NAMALWA (cell line): ENCODE measurements at regions not wholly inside any gene's neighbourhood (a gene's known extent, or its start where the extent isn't known, plus 50 kb on each side); places are given as distances from the start of the nearest gene placed in this dataset.
A peak's percentile ranks its signal among the peaks of the same experiment; 100 is the strongest.

Source experiments
- DNase-seq: peaks from one replicate; pipeline ENCODE4 v3.0.0-alpha.2; 2015; ENCODE audit warnings: low spot score

DNA sequence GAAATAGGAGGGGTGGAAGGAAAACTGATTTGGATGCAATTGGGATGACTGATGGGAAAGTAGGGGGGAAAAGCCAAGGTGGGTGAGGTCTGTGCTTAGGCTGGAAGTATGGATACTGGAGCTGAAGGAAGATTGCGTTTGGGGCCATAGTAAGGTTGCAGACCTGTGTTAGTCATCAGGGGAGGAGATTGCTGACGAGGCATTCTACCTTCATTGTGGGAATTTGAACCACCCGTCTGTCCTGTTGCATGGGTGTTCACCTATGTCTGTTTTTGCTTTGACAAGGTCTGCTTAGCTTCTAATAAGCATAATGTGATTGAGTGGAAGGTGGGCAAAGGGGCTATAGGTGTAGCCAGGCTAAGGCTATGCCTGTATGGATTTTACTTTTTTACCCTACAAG, 323.8 kb downstream of the BLID start:
- no peak for DNase-seq

DNA sequence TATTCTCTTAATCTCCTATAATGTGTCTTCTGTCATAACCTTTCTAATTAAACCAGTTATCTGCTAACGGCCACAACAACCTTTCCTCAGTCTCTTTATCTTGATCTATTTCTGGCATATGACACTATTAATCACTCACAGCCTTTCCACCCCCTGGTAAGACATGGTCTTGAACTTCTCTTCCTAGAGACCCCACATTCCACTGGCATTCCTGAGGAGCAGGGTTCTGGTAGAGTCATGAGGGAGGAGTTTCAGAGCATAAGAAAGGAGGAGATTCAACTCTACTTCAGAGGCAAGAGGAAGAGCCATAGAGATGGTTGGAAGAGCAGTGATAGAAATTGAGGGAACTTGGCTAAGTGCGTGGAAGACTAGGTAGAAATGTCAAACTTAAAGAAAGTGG, 325.6 kb downstream of the BLID start:
- DNase-seq: no peak

DNA sequence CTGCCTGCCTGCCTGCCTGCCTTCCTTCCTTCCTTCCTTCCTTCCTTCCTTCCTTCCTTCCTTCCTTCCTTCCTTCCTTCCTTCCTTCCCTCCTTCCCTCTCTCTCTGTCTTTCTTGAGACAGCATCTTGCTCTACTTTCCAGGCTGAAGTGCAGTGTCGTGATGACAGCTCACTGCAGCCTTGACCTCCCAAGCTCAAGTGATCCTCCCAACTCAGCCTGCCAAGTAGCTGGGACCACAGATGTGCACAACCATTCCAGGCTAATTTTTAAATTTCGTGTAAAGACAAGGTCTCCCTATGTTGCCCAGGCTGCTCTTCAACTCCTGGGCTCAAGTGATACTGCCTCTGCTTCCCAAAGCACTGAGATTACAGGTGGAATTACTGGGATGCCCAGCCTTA, 328.2 kb upstream of the SORL1-AS1 start:
- no peak for DNase-seq

DNA sequence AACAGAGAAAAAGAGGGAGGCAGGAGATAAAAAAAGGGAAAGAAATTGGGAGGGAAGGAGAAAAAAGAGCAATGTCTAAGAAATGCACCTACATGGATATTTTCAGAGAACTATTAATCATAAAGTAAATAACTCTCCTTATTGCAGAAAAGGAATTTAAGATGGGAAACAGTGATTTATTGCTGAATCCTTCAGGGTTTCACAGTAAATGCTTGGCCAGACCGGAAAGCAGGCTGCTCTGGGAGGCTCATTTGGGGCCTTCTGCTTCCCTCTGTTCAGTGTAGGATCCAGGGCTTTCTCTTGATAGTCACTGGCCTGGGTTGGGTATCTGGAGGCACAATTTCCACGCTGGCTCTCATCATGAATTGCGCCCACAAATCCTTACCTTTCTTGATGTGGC, 324.3 kb upstream of the SORL1-AS1 start:
- DNase-seq: no peak

DNA sequence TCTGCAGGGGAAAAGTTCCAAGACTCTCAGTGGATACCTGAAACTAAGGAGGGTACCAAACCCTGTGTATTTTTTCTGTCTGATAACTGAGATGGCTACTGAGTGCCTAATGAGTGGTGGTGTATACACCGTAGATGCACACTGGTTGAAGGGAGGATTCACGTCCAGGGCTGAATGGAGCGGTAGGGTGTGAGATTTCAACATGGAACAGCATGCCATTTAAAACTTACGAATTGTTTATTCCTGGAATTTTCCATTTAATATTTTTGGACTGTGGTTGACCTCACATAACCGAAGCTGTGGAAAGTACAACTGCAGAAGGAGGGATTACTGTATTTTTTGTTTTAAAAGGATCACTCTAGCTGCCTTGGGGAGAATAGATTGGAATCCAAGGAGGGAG, 322.5 kb upstream of the SORL1-AS1 start:
- DNase-seq: no peak

DNA sequence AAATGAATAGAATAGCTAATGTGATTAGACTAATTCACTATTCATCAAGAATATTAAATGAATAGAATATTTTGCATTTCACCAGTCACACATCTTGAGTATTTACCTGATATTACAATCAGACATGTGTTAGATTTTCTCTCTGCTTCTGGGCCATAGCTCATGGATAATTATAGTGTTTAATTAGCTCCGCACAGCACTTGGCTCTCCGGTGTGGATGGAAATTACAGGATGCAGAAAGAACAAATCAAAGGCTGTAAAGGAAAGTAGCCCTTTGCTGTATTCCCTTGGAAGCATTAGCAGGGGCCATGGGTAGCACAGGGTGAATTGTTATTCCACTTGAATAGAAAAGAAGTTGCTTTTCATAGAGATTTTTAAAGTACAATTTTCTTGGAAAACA, 320.3 kb upstream of the SORL1-AS1 start:
- DNase-seq: no peak

DNA sequence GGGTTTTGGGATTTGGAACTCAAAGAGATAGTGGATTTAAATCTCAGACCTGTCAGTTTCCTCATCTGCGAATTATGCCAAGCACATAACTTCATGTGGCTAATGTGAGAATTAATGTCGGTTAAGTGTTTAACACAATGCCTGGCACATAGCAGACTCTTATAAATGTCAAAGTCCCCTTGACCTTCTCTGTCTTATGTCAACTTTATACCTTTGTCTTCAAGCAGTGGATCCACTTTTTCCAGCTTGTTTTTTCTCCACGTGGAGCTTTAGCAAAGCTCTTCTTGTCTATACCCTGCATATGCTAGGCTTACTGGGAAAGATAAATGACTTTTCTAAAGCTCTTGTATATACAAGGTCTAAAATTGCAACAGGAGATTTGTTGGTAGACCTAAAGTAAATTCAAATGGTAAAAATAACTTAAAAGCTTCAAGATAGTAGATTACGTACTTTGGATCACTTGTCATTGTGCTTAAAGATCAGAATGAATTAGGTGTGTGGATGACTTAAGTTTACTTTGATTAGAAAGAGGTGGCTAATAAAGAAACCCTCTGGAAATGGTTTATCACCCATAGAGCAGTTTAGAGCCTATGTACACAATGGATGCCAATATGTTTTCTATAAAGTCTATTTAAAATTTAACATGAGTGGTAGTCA, 318.3 kb upstream of the SORL1-AS1 start:
- DNase-seq: no peak

DNA sequence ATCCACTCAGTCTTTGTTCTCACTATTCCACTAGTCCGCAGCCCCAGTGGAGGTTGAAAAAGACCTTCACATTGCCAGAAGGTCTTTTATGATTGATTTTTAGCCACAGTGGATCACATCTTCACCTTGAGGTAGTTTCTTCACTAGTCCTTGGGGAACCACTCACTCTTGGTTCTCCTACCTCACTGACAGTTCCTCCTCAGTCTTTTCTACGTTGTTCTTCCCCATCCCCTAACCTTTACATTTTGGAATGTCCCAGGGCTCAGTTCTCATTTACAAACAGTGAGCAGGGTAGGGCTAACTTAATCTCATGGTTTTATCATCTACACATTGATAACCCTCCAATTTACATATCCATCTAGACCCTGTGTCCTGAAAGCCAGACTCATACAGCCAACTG, 316.4 kb upstream of the SORL1-AS1 start:
- DNase-seq: no peak

DNA sequence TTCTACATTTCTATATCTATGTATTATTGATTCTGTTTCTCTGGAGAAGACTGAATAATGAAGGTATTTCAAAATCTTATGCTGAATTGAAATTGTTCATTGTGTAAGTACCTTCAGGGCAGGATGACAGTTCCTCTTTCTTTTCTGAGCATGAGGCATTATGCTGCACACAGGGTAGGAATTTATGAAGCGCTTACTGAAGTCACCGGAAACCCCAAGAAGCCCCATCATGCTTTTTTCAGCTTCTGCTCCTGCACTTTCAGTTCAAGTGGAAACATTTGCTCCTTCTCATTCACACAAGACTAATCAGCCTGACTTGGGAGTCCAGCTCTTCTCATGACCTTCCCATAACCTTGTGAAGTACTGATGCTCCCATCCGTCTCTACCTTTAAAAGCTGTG, 314.7 kb upstream of the SORL1-AS1 start:
- DNase-seq: no peak

DNA sequence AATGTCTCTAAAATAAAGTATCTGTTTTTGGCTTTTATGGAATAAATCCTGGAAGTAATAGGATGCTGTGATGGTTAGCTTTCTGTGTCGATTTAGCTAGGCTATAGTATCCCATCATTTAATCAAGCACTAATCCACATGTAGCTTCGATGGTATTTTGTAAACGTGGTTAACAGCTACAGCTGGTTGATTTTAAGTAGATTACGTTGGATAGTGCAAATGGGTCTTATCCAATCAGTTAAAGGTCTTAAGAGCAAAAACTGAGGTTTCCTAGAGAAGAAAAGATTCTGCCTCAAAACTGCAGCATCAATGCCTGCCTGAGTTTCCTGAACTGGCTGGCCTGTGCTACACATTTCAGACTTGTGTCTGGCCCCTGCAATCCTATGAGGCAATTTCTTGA, 314.2 kb upstream of the SORL1-AS1 start:
- no peak for DNase-seq

DNA sequence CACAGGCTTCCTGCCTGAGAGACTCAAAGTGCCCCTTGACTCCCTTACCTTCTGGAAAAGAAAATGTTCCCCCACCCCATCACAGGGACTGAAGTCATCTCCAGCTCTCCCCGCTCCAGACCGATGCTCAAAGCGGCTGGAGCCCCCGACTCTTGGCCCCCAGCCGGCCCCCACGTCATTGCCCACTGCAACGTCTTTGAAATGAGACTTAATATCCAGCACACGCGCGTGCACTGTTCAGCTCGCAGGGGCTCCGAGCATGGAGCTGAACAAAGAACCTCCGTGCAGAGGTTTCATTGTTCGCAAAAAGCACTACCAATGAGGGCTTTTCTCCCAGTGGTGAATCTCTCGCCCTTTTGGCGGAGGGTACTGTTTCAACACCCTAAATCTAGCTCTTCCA, 313.4 kb upstream of the SORL1-AS1 start:
- no peak for DNase-seq

DNA sequence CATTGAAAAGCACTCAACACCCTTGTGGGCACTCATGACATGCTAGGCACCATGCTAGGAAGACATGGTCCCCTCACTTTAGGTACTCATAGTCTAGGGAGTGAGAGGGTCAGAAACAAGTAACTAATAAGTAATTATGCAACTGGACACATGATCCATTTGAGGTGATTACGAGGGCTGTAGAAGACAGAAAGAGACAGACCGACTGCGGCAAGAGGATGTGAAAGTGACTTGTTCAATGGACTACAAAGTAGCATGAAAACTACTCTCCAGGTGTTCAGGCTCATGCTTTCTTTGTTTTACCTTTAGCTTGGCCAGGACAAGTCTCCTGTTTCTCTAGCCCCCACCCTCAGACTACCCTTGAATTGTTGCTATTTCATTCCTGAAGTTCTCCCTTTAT, 310.8 kb upstream of the SORL1-AS1 start:
- DNase-seq: peak; percentile 3

DNA sequence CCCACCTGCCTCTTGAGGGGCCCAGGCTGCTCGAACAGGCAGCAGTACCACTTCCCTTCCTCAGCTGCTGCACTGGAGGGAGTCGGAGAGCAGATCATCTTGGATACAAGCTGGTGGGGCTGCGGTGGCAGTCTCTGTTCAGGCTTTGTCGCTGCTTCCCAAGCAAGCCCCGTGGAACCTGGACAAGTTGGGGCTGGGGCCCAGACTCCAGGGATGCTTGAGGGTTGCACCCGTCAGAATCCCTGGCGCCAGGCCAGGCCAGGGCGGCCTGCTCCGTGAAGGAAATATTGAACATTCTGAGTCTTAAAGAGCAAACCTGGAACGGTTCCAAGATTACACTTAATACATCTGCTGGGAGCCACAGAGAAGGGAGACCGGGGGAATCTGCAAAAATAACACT, 310.1 kb upstream of the SORL1-AS1 start:
- no peak for DNase-seq

DNA sequence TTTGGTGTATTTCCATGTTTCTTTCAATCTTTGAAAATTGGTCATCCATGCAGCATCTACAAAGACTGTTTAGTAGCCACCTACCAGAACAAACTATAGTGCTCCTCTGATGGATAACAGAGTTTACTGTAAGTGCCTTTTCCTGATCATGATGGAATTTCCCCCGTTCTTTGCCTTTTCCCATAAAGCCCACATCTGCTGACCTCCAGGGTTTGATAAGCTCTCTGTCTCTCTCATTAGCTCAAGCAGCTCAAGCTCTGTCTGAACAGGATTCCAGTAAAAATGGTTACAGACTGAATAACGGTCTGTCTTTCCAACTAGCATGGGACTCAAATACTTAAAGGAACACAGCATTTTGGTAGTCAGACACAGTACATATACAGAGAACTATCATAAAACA, 308.4 kb upstream of the SORL1-AS1 start:
- DNase-seq: no peak

DNA sequence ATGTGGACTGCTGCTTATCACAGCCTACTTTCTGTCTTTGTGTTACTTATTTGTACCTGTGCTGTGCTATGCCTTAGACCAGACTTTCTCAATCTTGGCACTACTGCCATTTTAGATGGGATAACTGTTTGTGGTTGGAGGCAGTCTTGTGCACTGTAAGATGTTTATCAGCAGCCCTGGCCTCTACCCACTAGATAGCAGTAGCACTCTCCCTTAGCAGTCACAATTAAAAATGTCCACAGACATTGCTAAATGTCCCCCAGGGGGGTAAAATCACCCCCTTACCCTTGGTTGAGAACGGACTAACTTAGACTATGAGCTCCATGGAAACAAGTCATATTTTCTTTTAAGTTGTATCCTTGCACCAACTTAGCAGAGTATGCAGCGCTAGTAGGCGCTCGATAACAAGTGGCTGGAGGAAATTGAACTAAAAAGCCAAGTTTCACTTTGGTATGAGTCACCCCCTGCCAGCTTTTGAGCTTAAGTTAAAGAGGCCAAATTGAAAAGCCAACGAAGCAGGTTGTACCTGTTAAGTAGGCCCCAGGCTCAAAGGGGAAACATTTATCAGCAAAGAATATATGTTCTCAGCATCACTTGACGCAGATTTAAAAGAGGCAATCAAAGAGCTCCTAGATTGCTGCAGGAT, 304.8 kb upstream of the SORL1-AS1 start:
- DNase-seq: no peak

DNA sequence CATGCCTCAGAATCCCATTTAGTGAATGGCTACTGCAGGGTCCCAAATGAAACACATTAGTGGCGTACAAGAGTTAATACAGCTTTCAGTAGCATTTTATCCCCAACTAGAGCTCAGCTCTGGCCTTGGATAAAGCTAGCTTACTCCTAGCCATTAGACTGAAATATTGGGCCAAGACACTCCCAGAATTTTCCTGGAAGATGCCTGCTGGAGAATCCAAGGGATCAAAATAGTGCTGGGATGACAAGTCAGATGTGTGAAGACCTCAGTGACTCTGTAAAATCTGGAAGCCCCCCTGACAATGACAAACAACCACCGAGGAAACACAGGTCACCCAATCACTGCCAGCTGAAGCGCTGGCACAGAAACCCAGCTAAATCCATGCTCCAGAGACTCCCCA, 303.1 kb upstream of the SORL1-AS1 start:
- no peak for DNase-seq

DNA sequence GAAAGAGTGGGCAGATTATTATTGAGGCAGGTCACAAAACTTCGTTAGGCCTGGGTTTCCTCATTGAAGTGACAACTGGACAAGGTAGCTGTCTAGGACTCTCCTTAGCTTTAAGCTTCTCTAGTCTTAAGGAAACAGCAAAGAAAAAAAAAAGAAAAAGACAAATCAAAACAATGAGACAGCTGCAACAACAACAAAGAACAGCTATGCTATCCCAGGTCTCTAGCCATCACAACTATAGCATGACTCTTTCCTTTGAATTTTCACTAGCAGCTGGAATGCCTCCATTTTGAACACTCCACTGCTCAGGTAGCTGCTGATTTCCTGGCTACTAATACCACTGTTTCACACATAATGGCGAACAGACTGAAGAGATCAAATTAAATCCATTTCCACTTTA, 302.4 kb upstream of the SORL1-AS1 start:
- DNase-seq: no peak

DNA sequence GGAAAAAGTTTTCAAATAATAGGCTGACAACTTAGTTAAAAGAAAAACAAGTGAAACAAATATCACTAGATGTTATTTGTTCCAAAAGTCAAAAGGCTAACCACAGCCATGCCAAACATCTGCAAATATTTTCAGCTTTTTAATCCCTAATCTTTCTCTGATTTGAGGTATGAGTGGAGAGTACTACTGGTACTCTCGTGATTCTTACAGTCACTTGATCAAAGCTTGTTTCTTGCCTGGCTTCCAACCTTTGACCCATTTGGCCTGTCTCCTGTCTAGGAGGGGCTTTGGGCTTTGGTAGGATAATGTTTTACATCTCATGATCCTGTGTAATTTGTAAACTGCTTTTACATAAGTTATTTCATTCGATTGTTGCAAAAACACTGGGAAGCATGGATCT, 301.8 kb upstream of the SORL1-AS1 start:
- DNase-seq: no peak

DNA sequence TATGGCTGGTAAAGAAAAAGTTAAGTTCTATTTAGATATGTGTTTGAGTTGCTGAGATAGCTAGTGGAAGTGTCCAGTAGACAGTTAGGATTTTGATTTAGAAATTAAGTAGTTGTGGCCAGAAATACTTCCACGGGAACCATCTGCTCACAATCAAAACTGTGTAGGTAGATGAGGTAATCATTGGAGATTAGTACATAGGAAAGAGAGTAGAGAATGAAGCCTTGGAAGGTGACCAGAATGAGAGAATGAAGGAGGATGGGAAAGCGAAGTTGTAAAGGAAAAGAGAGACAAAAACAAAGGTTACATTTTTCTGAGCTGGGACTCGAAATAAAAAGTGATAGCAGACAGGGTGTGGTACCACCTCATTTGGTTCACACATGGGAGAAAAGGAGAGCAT, 296.9 kb upstream of the SORL1-AS1 start:
- no peak for DNase-seq

DNA sequence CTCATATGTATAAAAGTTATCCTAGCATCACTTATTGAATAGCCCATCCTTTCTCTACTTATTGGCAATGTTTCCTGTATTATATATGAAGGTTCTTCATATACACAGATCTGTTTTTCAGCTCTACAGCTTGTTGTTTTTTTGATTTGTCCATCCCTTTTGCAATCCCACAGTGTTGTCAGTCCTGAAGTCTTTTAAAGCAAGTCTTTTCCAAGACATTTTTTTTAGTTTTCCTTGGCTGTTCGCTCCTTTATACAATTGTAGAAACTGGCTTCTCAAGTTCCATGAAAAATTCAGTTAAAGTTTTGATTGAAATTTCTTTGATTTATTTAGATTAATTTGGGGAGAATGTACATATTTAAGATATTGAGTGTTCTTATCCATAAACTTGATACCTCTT, 295.3 kb upstream of the SORL1-AS1 start:
- no peak for DNase-seq

DNA sequence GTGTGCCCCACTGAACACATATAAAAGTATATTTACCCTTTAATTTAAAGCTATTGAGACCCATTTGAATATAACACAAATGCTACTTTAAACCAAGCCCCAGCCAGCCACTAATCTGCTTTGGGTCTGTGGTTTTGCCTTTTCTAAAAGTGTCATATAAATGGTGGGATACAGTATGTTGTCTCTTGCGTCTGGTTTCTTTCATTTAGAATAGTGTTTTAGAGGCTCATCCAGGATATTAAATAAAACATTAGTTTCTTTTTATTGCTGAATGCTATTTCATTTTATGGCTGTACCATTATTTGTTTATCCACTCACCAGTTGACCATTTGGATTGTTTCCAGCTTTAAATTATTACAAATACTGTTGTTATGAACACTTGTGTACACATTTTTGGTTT, 290.5 kb upstream of the SORL1-AS1 start:
- no peak for DNase-seq

DNA sequence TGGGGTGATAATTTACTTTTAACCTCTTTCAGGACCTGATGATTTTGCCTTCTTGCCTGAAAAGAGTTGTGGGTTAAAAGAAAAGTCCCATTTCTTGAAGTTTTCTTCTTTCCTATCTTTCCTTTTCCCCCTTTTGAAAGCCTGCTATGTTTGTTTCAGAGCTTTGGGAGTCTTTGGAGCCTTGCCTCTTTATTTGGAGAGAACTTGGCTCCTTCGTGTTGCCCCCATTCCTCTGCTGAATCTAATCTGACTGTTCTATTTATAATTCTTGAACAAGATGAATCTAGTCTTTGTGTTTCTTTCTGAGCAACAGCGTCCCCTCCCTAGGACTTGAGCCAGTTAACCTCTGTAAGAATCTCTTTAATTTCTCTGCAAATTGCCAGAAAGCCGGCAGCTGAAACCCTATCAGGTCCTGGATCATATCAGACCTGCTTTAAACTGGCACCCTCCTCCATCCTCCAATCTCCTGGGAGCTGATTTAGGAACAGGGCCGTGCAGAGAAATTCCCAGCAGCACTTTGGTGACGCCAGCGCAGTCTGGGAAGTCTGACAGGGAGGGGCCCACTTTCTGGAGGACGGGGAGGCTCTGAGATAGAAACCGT, 289.1 kb upstream of the SORL1-AS1 start:
- no peak for DNase-seq

DNA sequence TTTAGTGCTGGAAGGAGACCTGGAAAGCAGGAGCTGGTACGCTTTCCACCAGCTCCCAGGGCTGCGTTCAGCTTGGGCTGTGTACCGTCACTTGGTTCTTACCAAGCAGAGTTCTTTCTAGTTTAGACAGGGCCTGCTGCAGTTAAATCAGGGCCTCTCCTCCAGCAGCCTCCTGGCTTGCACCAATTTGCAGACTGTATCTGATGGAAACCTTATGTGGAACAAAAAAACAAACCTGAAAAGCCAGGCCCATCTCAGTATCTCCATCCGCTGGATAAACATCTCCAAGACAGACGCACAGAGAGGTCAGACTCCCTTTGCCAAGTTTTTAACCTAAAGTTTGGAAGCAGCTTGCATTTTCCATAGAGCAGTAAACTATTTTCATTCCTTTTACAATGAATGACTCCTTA, 288.6 kb upstream of the SORL1-AS1 start:
- no peak for DNase-seq

DNA sequence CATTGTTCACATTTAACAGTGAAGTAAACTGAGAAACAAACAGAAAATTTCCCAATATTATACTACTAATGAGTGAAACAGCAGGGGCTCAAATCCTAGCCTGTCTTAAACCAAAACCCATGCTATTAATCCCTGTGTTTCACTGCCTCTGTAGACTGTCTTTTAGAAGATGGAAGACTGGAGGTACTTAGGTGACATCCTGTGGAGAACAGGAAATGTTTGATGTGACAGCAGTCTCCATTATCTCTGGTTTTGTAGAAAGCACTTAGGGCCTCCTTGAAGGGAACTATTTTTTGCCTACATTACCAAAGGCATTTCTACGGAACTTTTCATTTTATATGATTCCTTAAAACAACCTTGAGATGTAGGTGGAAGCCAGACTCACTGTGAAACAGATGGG, 288.1 kb upstream of the SORL1-AS1 start:
- no peak for DNase-seq
